ENCODE measurements at regions not wholly inside any gene's neighbourhood (a gene's known extent, or its start where the extent isn't known, plus 50 kb on each side); places are given as distances from the start of the nearest gene placed in this dataset.

DNA sequence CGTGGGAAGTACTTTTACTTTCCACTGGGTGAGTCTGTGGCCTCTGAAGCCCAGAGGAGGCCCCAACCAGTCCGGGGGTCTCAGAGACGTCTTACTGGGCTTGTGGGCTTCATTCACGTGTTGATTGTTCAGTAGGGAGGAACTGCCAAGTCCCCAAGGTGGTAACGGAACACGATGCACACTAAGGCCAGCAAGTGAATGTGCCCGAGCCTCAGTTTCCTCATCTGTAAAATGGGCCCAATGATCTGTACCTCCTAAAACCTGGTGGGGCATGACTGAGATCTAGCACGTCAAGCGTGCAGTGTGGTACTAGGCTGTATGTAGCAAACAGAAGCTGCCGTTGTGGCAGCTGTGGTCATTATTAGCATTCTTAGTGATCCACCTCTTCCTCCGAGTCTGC, 499.1 kb downstream of the MN1 start:
- no peaks in the 10 kb centered on the region for H3K4me1 ChIP-seq (ENCODE audit: insufficient read depth)
- intact Hi-C loops (cut with DNase I): no loop called here
- TF ChIP-seq, protein P1, sequence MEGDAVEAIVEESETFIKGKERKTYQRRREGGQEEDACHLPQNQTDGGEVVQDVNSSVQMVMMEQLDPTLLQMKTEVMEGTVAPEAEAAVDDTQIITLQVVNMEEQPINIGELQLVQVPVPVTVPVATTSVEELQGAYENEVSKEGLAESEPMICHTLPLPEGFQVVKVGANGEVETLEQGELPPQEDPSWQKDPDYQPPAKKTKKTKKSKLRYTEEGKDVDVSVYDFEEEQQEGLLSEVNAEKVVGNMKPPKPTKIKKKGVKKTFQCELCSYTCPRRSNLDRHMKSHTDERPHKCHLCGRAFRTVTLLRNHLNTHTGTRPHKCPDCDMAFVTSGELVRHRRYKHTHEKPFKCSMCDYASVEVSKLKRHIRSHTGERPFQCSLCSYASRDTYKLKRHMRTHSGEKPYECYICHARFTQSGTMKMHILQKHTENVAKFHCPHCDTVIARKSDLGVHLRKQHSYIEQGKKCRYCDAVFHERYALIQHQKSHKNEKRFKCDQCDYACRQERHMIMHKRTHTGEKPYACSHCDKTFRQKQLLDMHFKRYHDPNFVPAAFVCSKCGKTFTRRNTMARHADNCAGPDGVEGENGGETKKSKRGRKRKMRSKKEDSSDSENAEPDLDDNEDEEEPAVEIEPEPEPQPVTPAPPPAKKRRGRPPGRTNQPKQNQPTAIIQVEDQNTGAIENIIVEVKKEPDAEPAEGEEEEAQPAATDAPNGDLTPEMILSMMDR (IDR thresholded peaks at IDR 0.05): no peak
- H3K36me3 ChIP-seq: no peaks in the 10 kb centered on the region
- H3K4me3 ChIP-seq: no peak overlapping the region
- WGBS, 3 donors: 82 to 89% (median 85%) methylated on average over 11 of the region's 11 CpGs
- no peaks in the 10 kb centered on the region for H3K9me3 ChIP-seq
- no peak for DNase-seq
- H3K27me3 ChIP-seq: no peaks in the 10 kb centered on the region
- H3K27ac ChIP-seq: no peak overlapping the region

- TF ChIP-seq EP300 (IDR thresholded peaks at IDR 0.05): no peak
- no peak for TF ChIP-seq POLR2A (IDR thresholded peaks at IDR 0.05)
- TF ChIP-seq, protein P1 (IDR thresholded peaks at IDR 0.05): no peak
- Histone ChIP-seq H3K27me3 (no peaks in the 10 kb centered on the region), H3K4me1 (ENCODE audit: insufficient read depth) (no peaks in the 10 kb centered on the region), H3K36me3 (no peaks in the 10 kb centered on the region), H3K9me3 (no peaks in the 10 kb centered on the region), H3K27ac (no peak overlapping the region), H3K4me3 (no peak overlapping the region)
- intact Hi-C loops (cut with DNase I): no loop called here
- DNase-seq: no peak
Measured at GRCh38 chr22:27303718-27304117, 497.8 kb downstream of the MN1 start.

- Histone ChIP-seq H3K27ac (no peak overlapping the region), H3K4me1 (ENCODE audit: insufficient read depth) (peaks cover 6% of the 10 kb centered on the region), H3K27me3 (no peaks in the 10 kb centered on the region), H3K4me3 (no peak overlapping the region), H3K36me3 (no peaks in the 10 kb centered on the region), H3K9me3 (no peaks in the 10 kb centered on the region)
- intact Hi-C loops (cut with DNase I): no loop called here
- no peak for DNase-seq
- WGBS, 3 donors: 82 to 100% (median 93%) methylated on average over 1 of the region's 1 CpG
- no peak for TF ChIP-seq EP300 (IDR thresholded peaks at IDR 0.05)
Measured at GRCh38 chr22:27306771-27307170, 494.8 kb downstream of the MN1 start.

GRCh38 chr22:27307545-27308247, 493.9 kb downstream of the MN1 start:
- no peak overlapping the region for H3K27ac ChIP-seq

DNA sequence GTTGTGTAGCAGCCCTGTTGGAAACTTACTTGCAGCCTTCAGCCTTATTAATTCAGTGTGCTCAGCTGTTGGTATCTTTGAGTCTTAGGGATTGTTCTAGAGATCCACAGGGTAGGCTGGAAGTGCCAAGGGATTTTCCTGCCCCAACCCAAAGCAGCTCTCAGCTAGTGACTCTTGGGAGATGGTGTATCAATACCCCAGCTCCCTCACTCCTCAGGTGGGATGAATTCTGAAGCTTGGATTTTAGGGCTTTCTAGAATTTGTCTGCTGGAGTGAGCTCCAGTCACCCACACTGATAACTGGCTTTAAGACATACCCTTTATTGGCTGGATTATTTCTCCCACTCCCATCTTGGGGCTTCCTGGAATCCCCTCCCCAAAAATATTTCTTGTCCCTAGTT, 493.0 kb downstream of the MN1 start:
- H3K9me3 ChIP-seq: no peaks in the 10 kb centered on the region
- H3K27ac ChIP-seq: no peak overlapping the region
- DNase-seq: no peak

More at GRCh38 chr22:27307545-27308247, 493.9 kb downstream of the MN1 start:
- no peak for DNase-seq
- H3K36me3 ChIP-seq: no peaks in the 10 kb centered on the region
- peaks cover 10% of the 10 kb centered on the region for H3K4me1 ChIP-seq (ENCODE audit: insufficient read depth)
- TF ChIP-seq, protein P1 (IDR thresholded peaks at IDR 0.05): no peak
- no peak for TF ChIP-seq EP300 (IDR thresholded peaks at IDR 0.05)
- TF ChIP-seq POLR2A (IDR thresholded peaks at IDR 0.05): no peak
- WGBS, 3 donors: 51 to 59% (median 59%) methylated on average over 4 of the region's 4 CpGs
- H3K4me3 ChIP-seq: no peak overlapping the region
- H3K9me3 ChIP-seq: no peaks in the 10 kb centered on the region
- intact Hi-C loops (cut with DNase I): no loop called here
- H3K27me3 ChIP-seq: no peaks in the 10 kb centered on the region

More for the DNA sequence above, 493.0 kb downstream of the MN1 start:
- TF ChIP-seq EP300 (IDR thresholded peaks at IDR 0.05) (no peak), POLR2A (IDR thresholded peaks at IDR 0.05) (no peak)
- TF ChIP-seq, protein P1 (IDR thresholded peaks at IDR 0.05): no peak
- Histone ChIP-seq H3K27me3 (no peaks in the 10 kb centered on the region), H3K36me3 (no peaks in the 10 kb centered on the region), H3K4me3 (no peak overlapping the region), H3K4me1 (ENCODE audit: insufficient read depth) (peaks cover 16% of the 10 kb centered on the region)
- intact Hi-C loops (cut with DNase I): no loop called here
